Ishikawa (cell line): ENCODE measurements at regions not wholly inside any gene's neighbourhood (a gene's known extent, or its start where the extent isn't known, plus 50 kb on each side); places are given as distances from the start of the nearest gene placed in this dataset.

Experiments
- CEBPB ChIP-seq: IDR thresholded peaks from 2 replicates; pipeline ENCODE4 v1.6.1; 2012
- CREB1 ChIP-seq: IDR thresholded peaks from 2 replicates; pipeline ENCODE4 v1.6.1; 2012; ENCODE audit warnings: low read depth
- EGR1 ChIP-seq: IDR thresholded peaks from 2 replicates; pipeline ENCODE4 v1.6.1; 2012
- EP300 ChIP-seq: IDR thresholded peaks from 2 replicates; pipeline ENCODE4 v1.6.1; 2012; ENCODE audit warnings: borderline replicate concordance
- FOXM1 ChIP-seq: IDR thresholded peaks from 2 replicates; pipeline ENCODE4 v1.6.1; 2012; ENCODE audit warnings: low read depth, borderline replicate concordance
- NFIC ChIP-seq: IDR thresholded peaks from 2 replicates; pipeline ENCODE4 v1.6.1; 2012
- RAD21 ChIP-seq: IDR thresholded peaks from 2 replicates; pipeline ENCODE4 v1.6.1; 2012; ENCODE audit warnings: low read depth
- TAF1 ChIP-seq: IDR thresholded peaks from 2 replicates; pipeline ENCODE4 v1.6.1; 2012; ENCODE audit warnings: low read depth, mild to moderate bottlenecking
- TCF12 ChIP-seq: IDR thresholded peaks from 2 replicates; pipeline ENCODE4 v1.6.1; 2012; ENCODE audit warnings: low read depth
- TEAD4 ChIP-seq: IDR thresholded peaks from 2 replicates; pipeline ENCODE4 v1.6.1; 2012
- YY1 ChIP-seq: IDR thresholded peaks from 2 replicates; pipeline ENCODE4 v1.6.1; 2012; ENCODE audit warnings: low read depth
- ZBTB7A ChIP-seq: IDR thresholded peaks from 2 replicates; pipeline ENCODE4 v1.6.1; 2012; ENCODE audit warnings: low read depth
- TF ChIP-seq, protein P1 (sequence below): IDR thresholded peaks from 2 replicates; pipeline ENCODE4 v1.6.1; 2012; ENCODE audit warnings: low read depth, mild to moderate bottlenecking
- TF ChIP-seq, protein P2 (sequence below): IDR thresholded peaks from 2 replicates; pipeline ENCODE4 v1.6.1; 2012
- TF ChIP-seq, protein P3 (sequence below): IDR thresholded peaks from 2 replicates; pipeline ENCODE4 v1.6.1; 2012

DNA sequence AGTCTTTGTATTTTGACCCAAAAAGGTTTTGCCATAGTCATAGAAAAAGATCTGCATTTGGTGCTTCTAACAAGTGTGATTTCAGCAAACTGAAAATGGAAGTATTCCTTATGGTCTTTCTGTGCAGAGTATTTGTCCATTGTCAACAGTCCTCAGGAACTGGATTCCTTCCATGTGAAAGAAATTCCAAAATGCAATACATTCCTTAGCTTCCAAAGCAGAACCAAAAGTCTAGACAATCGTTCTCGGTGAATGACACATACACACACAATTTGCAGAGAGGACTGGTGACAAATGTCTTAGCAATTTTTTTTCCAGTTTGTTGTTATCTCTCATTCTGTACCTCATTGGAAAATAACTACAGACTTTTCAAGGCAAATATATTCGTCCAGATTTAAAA lies 562.2 kb upstream of the SLIT2 start:
- TF ChIP-seq CEBPB (0 out of 2 replicates have a peak, but pooled peaks have one; percentile 29), EP300 (peak; percentile 83), RAD21 (peak; percentile 7; the same call in 1 of the 2 replicates), TEAD4 (peak; percentile 77), FOXM1 (peak; percentile 70; the same call in 1 of the 2 replicates), TCF12 (peak; percentile 69), EGR1 (no peak), NFIC (peak; percentile 55)
- TF ChIP-seq, protein P1, sequence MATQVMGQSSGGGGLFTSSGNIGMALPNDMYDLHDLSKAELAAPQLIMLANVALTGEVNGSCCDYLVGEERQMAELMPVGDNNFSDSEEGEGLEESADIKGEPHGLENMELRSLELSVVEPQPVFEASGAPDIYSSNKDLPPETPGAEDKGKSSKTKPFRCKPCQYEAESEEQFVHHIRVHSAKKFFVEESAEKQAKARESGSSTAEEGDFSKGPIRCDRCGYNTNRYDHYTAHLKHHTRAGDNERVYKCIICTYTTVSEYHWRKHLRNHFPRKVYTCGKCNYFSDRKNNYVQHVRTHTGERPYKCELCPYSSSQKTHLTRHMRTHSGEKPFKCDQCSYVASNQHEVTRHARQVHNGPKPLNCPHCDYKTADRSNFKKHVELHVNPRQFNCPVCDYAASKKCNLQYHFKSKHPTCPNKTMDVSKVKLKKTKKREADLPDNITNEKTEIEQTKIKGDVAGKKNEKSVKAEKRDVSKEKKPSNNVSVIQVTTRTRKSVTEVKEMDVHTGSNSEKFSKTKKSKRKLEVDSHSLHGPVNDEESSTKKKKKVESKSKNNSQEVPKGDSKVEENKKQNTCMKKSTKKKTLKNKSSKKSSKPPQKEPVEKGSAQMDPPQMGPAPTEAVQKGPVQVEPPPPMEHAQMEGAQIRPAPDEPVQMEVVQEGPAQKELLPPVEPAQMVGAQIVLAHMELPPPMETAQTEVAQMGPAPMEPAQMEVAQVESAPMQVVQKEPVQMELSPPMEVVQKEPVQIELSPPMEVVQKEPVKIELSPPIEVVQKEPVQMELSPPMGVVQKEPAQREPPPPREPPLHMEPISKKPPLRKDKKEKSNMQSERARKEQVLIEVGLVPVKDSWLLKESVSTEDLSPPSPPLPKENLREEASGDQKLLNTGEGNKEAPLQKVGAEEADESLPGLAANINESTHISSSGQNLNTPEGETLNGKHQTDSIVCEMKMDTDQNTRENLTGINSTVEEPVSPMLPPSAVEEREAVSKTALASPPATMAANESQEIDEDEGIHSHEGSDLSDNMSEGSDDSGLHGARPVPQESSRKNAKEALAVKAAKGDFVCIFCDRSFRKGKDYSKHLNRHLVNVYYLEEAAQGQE: no peak
- TF ChIP-seq, protein P2, sequence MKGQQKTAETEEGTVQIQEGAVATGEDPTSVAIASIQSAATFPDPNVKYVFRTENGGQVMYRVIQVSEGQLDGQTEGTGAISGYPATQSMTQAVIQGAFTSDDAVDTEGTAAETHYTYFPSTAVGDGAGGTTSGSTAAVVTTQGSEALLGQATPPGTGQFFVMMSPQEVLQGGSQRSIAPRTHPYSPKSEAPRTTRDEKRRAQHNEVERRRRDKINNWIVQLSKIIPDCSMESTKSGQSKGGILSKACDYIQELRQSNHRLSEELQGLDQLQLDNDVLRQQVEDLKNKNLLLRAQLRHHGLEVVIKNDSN: no peak

DNA sequence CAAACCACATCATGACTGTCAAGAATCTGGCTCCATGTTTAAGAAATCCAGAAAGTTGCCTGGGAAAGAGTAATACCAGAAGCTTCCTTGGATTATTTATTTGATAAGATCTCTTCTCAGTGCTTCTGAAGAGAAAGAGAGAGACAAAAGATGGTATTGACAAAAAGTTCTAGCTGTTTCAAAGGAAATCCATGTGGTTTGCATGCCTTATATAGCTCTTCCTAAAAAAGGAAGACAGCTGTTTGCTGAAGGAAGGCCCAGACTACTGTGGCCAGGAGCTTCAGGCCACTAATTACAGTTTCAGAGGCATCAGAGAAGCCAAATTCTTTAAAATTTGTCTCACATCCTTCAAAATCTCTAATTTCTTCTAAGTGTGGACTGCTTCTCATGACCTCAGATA lies 565.2 kb upstream of the SLIT2 start:
- TF ChIP-seq, protein P1: no peak
- TF ChIP-seq CREB1: no peak
- no peak for TF ChIP-seq ZBTB7A
- TF ChIP-seq RAD21: no peak
- no peak for TF ChIP-seq EP300
- TF ChIP-seq, protein P3, sequence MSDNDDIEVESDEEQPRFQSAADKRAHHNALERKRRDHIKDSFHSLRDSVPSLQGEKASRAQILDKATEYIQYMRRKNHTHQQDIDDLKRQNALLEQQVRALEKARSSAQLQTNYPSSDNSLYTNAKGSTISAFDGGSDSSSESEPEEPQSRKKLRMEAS: no peak
- TF ChIP-seq TEAD4: no peak
- TF ChIP-seq TAF1: no peak
- no peak for TF ChIP-seq FOXM1
- TF ChIP-seq, protein P2: no peak
- no peak for TF ChIP-seq TCF12
- TF ChIP-seq NFIC: no peak
- no peak for TF ChIP-seq CEBPB
- no peak for TF ChIP-seq YY1
- no peak for TF ChIP-seq EGR1

DNA sequence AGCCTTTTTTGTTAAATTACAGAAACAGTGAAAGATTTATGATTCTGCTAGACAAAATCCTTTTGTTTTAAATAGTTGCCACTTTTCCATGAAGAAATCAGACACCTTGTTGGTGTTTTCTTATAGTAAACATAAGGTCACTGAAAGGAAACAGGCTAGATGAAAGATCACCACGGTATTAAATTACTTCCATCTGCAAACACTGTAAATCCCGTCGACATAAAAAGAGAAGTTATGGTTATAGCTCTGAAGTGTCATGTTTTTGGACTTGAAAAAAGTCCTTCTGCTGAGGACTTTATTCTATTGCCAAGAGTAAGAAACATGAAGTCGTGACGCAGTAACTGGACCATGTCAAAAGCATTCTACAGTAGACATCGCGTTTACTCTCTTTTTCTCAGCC lies 567.6 kb upstream of the SLIT2 start:
- TF ChIP-seq TEAD4 (no peak), CREB1 (no peak), CEBPB (no peak), YY1 (no peak), FOXM1 (no peak), EP300 (no peak), EGR1 (no peak), RAD21 (no peak), NFIC (no peak), ZBTB7A (no peak), TCF12 (no peak), TAF1 (no peak)
- TF ChIP-seq, protein P1: no peak
- TF ChIP-seq, protein P3: no peak
- TF ChIP-seq, protein P2: no peak

DNA sequence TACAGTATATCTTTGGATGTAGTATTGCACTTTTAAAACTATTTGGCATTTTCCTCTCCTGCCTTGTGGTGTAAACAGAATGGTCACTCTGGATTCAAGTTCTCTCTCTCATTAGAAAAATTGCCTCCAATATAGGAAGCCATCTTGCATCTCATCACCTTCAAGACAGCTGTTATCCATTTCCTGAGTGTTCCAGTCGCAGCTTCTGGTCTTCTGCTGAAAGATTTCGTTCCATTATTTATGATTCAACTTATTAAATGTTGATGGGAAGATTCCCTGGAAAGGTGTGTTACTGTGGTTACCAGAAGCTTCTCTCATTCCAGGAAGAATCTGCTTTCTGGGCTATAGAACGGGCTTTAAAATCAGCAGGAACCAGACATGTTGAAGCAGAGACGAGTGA lies 568.3 kb upstream of the SLIT2 start:
- TF ChIP-seq, protein P2: no peak
- TF ChIP-seq TAF1 (no peak), CEBPB (no peak), FOXM1 (no peak), TEAD4 (no peak), EP300 (no peak), YY1 (no peak), TCF12 (no peak), EGR1 (no peak), ZBTB7A (no peak)
